ENCODE measurements at regions not wholly inside any gene's neighbourhood (a gene's known extent, or its start where the extent isn't known, plus 50 kb on each side); places are given as distances from the start of the nearest gene placed in this dataset.

GRCh38 chr3:194826594-194826993 lies 140.9 kb downstream of the FAM43A start:
- no peak for DNase-seq
- Histone ChIP-seq H4K20me1 (ENCODE audit: control insufficient read depth, insufficient read depth, insufficient read length) (no peaks in the 10 kb centered on the region), H3K79me2 (ENCODE audit: insufficient read depth, low read length) (no peaks in the 10 kb centered on the region), H4K8ac (replicated peaks; ENCODE audit: insufficient read length, low read depth, low read length) (no peak overlapping the region), H3K79me1 (ENCODE audit: insufficient read depth, low read depth, low read length, poor library complexity, severe bottlenecking) (no peaks in the 10 kb centered on the region), H4K91ac (ENCODE audit: insufficient read length, low read depth, low read length) (no peak overlapping the region), H2BK20ac (ENCODE audit: low read depth, low read length, poor library complexity, severe bottlenecking) (no peak overlapping the region), H3K4me2 (ENCODE audit: insufficient read depth, insufficient read length, low read length) (no peak overlapping the region), H3K4me1 (ENCODE audit: insufficient read depth, low read length) (no peaks in the 10 kb centered on the region), H3K56ac (ENCODE audit: insufficient read length, low read depth, low read length) (no peak overlapping the region), H2BK12ac (ENCODE audit: insufficient read length, low read depth, low read length) (no peak overlapping the region), H3K27ac (ENCODE audit: insufficient read length, low read depth, low read length) (no peak overlapping the region), H3K27me3 (ENCODE audit: insufficient read depth, low read length) (no peaks in the 10 kb centered on the region; the same call in 1 of the 2 replicates), H3K23ac (ENCODE audit: insufficient read length, low read depth, low read length) (no peak overlapping the region), H3T11ph (ENCODE audit: low read length) (no peak overlapping the region), H3K18ac (ENCODE audit: insufficient read length, low read depth, low read length) (no peak overlapping the region), H2BK5ac (ENCODE audit: insufficient read length, low read length) (no peak overlapping the region), H2AK5ac (ENCODE audit: insufficient read length, low read length) (no peak overlapping the region), H3K14ac (ENCODE audit: insufficient read depth, low read length) (no peak overlapping the region), H2BK120ac (ENCODE audit: low read depth, low read length, poor library complexity, severe bottlenecking) (no peak overlapping the region), H4K5ac (ENCODE audit: insufficient read length, low read depth, low read length) (no peak overlapping the region), H3K23me2 (ENCODE audit: insufficient read length, low read depth, low read length, poor library complexity, severe bottlenecking) (no peaks in the 10 kb centered on the region), H3K9me3 (ENCODE audit: control insufficient read depth, low read depth, low read length) (no peaks in the 10 kb centered on the region), H3K9ac (ENCODE audit: extremely low read depth, insufficient read length, low read length) (no peak overlapping the region), H2BK15ac (ENCODE audit: low read depth, low read length) (no peak overlapping the region), H3K4ac (ENCODE audit: low read depth, low read length) (no peak overlapping the region), H2AFZ (ENCODE audit: low read length) (no peak overlapping the region)
- H3K9me3 Mint-ChIP-seq, result no peaks in the 10 kb centered on the region
- no peaks in the 10 kb centered on the region; the same call in none of the 2 replicates for H3K27me3 Mint-ChIP-seq (ENCODE audit: low read depth)
- no peaks in the 10 kb centered on the region; a peak in 1 of 7 replicates for H3K36me3 Mint-ChIP-seq (ENCODE audit: insufficient read depth in 1 of 3, low read depth in 3 of 3)
- no peak overlapping the region for H3K4me3 Mint-ChIP-seq
- H3K4me1 Mint-ChIP-seq, result no peaks in the 10 kb centered on the region; a peak in 1 of 4 replicates
- WGBS (ENCODE audit: extremely low coverage, insufficient read length, low lambda C conversion rate), result no CpG with 5 or more reads among the region's 6 CpGs
- no peak for TF ChIP-seq CTCF (conservative IDR thresholded peaks at IDR 0.05)
- no peak overlapping the region for H3K27ac Mint-ChIP-seq
